Activated naive CD8-positive, alpha-beta T cell treated with anti-CD3 and anti-CD28 coated beads, Interleukin-2, amount 10 ng/mL, durations not matched to agents 7 days and 5 days (primary cell): ENCODE measurements at regions not wholly inside any gene's neighbourhood (a gene's known extent, or its start where the extent isn't known, plus 50 kb on each side); places are given as distances from the start of the nearest gene placed in this dataset.

Source experiments
- ATAC-seq: fragments of 150-1000 bp; cut with Tn5 transposase; one replicate; pipeline ENCODE4 v1.10.0; 2021; ENCODE audit warnings: low read depth, moderate library complexity
- POLR2A ChIA-PET: fragments of 350-600 bp; sonication (Branson Sonifier 250); formaldehyde crosslinking; loops from one replicate; lab custom pipeline; 2021; ENCODE audit warnings: antibody characterized with exemption; lab: Charles Lee
- DNase-seq: peaks from one replicate; pipeline ENCODE4 v3.0.0; 2021
- H3K27ac Mint-ChIP-seq: one replicate; pipeline ENCODE4 v1.8.0; 2022; ENCODE audit warnings: mild to moderate bottlenecking, mixed read lengths
- H3K27me3 Mint-ChIP-seq: one replicate; pipeline ENCODE4 v1.8.0; 2022; ENCODE audit warnings: mild to moderate bottlenecking, moderate library complexity, mixed read lengths
- H3K36me3 Mint-ChIP-seq: one replicate; pipeline ENCODE4 v1.8.0; 2021; ENCODE audit warnings: mild to moderate bottlenecking, mixed read lengths
- H3K4me1 Mint-ChIP-seq: one replicate; pipeline ENCODE4 v1.8.0; 2021; ENCODE audit warnings: mixed read lengths
- H3K4me3 Mint-ChIP-seq: one replicate; pipeline ENCODE4 v1.8.0; 2022; ENCODE audit warnings: mild to moderate bottlenecking, moderate library complexity, mixed read lengths
- H3K9me3 Mint-ChIP-seq: one replicate; pipeline ENCODE4 v1.8.0; 2021; ENCODE audit warnings: mixed read lengths

- no peaks in the 10 kb centered on the region for H3K27me3 Mint-ChIP-seq
- ATAC-seq (no peak), DNase-seq (no peak)
- H3K4me1 Mint-ChIP-seq, result no peaks in the 10 kb centered on the region
- H3K27ac Mint-ChIP-seq, result no peak overlapping the region
- POLR2A ChIA-PET, result no interaction called here
- H3K9me3 Mint-ChIP-seq, result no peaks in the 10 kb centered on the region
- no peak overlapping the region for H3K4me3 Mint-ChIP-seq
- no peaks in the 10 kb centered on the region for H3K36me3 Mint-ChIP-seq
Measured at GRCh38 chr3:96169111-96169766, 645.2 kb upstream of the EPHA6 start.

- no peaks in the 10 kb centered on the region for H3K4me1 Mint-ChIP-seq
- H3K27me3 Mint-ChIP-seq, result no peaks in the 10 kb centered on the region
- no peaks in the 10 kb centered on the region for H3K36me3 Mint-ChIP-seq
- H3K9me3 Mint-ChIP-seq, result peaks cover 6% of the 10 kb centered on the region
- no peak for ATAC-seq
- POLR2A ChIA-PET, result no interaction called here
- no peak overlapping the region for H3K27ac Mint-ChIP-seq
- H3K4me3 Mint-ChIP-seq, result no peak overlapping the region
- no peak for DNase-seq
Measured at GRCh38 chr3:96172917-96173316, 641.5 kb upstream of the EPHA6 start.

GRCh38 chr3:96175500-96175899 is 638.9 kb upstream of the EPHA6 start:
- no peaks in the 10 kb centered on the region for H3K27me3 Mint-ChIP-seq
- H3K36me3 Mint-ChIP-seq, result no peaks in the 10 kb centered on the region
- DNase-seq (no peak), ATAC-seq (no peak)
- no peak overlapping the region for H3K27ac Mint-ChIP-seq
- H3K9me3 Mint-ChIP-seq, result peaks cover 6% of the 10 kb centered on the region
- POLR2A ChIA-PET, result no interaction called here
- no peak overlapping the region for H3K4me3 Mint-ChIP-seq
- no peaks in the 10 kb centered on the region for H3K4me1 Mint-ChIP-seq

GRCh38 chr3:96182756-96183155 is 631.6 kb upstream of the EPHA6 start:
- Mint-ChIP-seq H3K9me3 (no peaks in the 10 kb centered on the region), H3K27me3 (no peaks in the 10 kb centered on the region), H3K36me3 (no peaks in the 10 kb centered on the region), H3K4me3 (no peak overlapping the region), H3K27ac (no peak overlapping the region), H3K4me1 (no peaks in the 10 kb centered on the region)
- DNase-seq (no peak), ATAC-seq (no peak)
- POLR2A ChIA-PET, result no interaction called here

GRCh38 chr3:96183871-96184270 is 630.5 kb upstream of the EPHA6 start:
- Mint-ChIP-seq H3K4me1 (no peaks in the 10 kb centered on the region), H3K36me3 (no peaks in the 10 kb centered on the region), H3K27ac (no peak overlapping the region), H3K9me3 (no peaks in the 10 kb centered on the region), H3K4me3 (no peak overlapping the region), H3K27me3 (no peaks in the 10 kb centered on the region)
- POLR2A ChIA-PET, result no interaction called here
- ATAC-seq (no peak), DNase-seq (no peak)

GRCh38 chr3:96190024-96190616 is 624.3 kb upstream of the EPHA6 start:
- H3K4me3 Mint-ChIP-seq, result no peak overlapping the region
- H3K27me3 Mint-ChIP-seq, result no peaks in the 10 kb centered on the region
- H3K27ac Mint-ChIP-seq, result no peak overlapping the region
- no peaks in the 10 kb centered on the region for H3K36me3 Mint-ChIP-seq
- H3K4me1 Mint-ChIP-seq, result no peaks in the 10 kb centered on the region
- POLR2A ChIA-PET, result no interaction called here
- no peaks in the 10 kb centered on the region for H3K9me3 Mint-ChIP-seq
- DNase-seq (no peak), ATAC-seq (no peak)

GRCh38 chr3:96192966-96193550 is 621.3 kb upstream of the EPHA6 start:
- Mint-ChIP-seq H3K4me1 (no peaks in the 10 kb centered on the region), H3K36me3 (no peaks in the 10 kb centered on the region), H3K27me3 (no peaks in the 10 kb centered on the region), H3K9me3 (no peaks in the 10 kb centered on the region), H3K4me3 (no peak overlapping the region), H3K27ac (no peak overlapping the region)
- POLR2A ChIA-PET, result no interaction called here
- DNase-seq (no peak), ATAC-seq (no peak)

GRCh38 chr3:96200897-96201296 is 613.5 kb upstream of the EPHA6 start:
- ATAC-seq (no peak), DNase-seq (no peak)
- H3K4me3 Mint-ChIP-seq, result no peak overlapping the region
- H3K4me1 Mint-ChIP-seq, result no peaks in the 10 kb centered on the region
- no peak overlapping the region for H3K27ac Mint-ChIP-seq
- POLR2A ChIA-PET, result no interaction called here
- no peaks in the 10 kb centered on the region for H3K36me3 Mint-ChIP-seq
- no peaks in the 10 kb centered on the region for H3K27me3 Mint-ChIP-seq
- H3K9me3 Mint-ChIP-seq, result peaks cover 2% of the 10 kb centered on the region

GRCh38 chr3:96201463-96201862 is 612.9 kb upstream of the EPHA6 start:
- Mint-ChIP-seq H3K27me3 (no peaks in the 10 kb centered on the region), H3K4me1 (no peaks in the 10 kb centered on the region), H3K4me3 (no peak overlapping the region), H3K36me3 (no peaks in the 10 kb centered on the region), H3K27ac (no peak overlapping the region), H3K9me3 (peaks cover 2% of the 10 kb centered on the region)
- DNase-seq (no peak), ATAC-seq (no peak)
- POLR2A ChIA-PET, result no interaction called here

GRCh38 chr3:96202181-96202580 is 612.2 kb upstream of the EPHA6 start:
- POLR2A ChIA-PET, result no interaction called here
- ATAC-seq, result no peak
- H3K4me3 Mint-ChIP-seq, result no peak overlapping the region

GRCh38 chr3:96209699-96210098 is 604.7 kb upstream of the EPHA6 start:
- Mint-ChIP-seq H3K9me3 (peaks cover 4% of the 10 kb centered on the region), H3K4me3 (no peak overlapping the region), H3K27ac (no peak overlapping the region), H3K27me3 (no peaks in the 10 kb centered on the region), H3K36me3 (no peaks in the 10 kb centered on the region), H3K4me1 (no peaks in the 10 kb centered on the region)
- no peak for DNase-seq
- no peak for ATAC-seq
- POLR2A ChIA-PET, result no interaction called here

More at GRCh38 chr3:96202181-96202580, 612.2 kb upstream of the EPHA6 start:
- H3K36me3 Mint-ChIP-seq, result no peaks in the 10 kb centered on the region
- no peak overlapping the region for H3K27ac Mint-ChIP-seq
- H3K4me1 Mint-ChIP-seq, result no peaks in the 10 kb centered on the region
- H3K27me3 Mint-ChIP-seq, result no peaks in the 10 kb centered on the region
- DNase-seq, result no peak
- peaks cover 2% of the 10 kb centered on the region for H3K9me3 Mint-ChIP-seq

GRCh38 chr3:96213393-96213792 is 601.0 kb upstream of the EPHA6 start:
- DNase-seq (no peak), ATAC-seq (no peak)
- no peaks in the 10 kb centered on the region for H3K4me1 Mint-ChIP-seq
- POLR2A ChIA-PET, result no interaction called here
- peaks cover 7% of the 10 kb centered on the region for H3K9me3 Mint-ChIP-seq
- no peaks in the 10 kb centered on the region for H3K36me3 Mint-ChIP-seq
- no peak overlapping the region for H3K27ac Mint-ChIP-seq
- no peaks in the 10 kb centered on the region for H3K27me3 Mint-ChIP-seq
- no peak overlapping the region for H3K4me3 Mint-ChIP-seq

GRCh38 chr3:96214941-96215340 is 599.5 kb upstream of the EPHA6 start:
- Mint-ChIP-seq H3K4me1 (no peaks in the 10 kb centered on the region), H3K9me3 (peaks cover 6% of the 10 kb centered on the region), H3K36me3 (no peaks in the 10 kb centered on the region), H3K4me3 (no peak overlapping the region), H3K27me3 (no peaks in the 10 kb centered on the region), H3K27ac (no peak overlapping the region)
- ATAC-seq, result no peak
- DNase-seq, result no peak
- POLR2A ChIA-PET, result no interaction called here

GRCh38 chr3:96225494-96225893 is 588.9 kb upstream of the EPHA6 start:
- POLR2A ChIA-PET, result no interaction called here
- H3K27me3 Mint-ChIP-seq, result no peaks in the 10 kb centered on the region

More at GRCh38 chr3:96225494-96225893, 588.9 kb upstream of the EPHA6 start:
- ATAC-seq (no peak), DNase-seq (no peak)
- H3K4me1 Mint-ChIP-seq, result no peaks in the 10 kb centered on the region
- H3K9me3 Mint-ChIP-seq, result peaks cover 4% of the 10 kb centered on the region
- H3K27ac Mint-ChIP-seq, result no peak overlapping the region
- H3K36me3 Mint-ChIP-seq, result no peaks in the 10 kb centered on the region
- H3K4me3 Mint-ChIP-seq, result no peak overlapping the region
